Immature natural killer cell (primary cell): ENCODE measurements at regions not wholly inside any gene's neighbourhood (a gene's known extent, or its start where the extent isn't known, plus 50 kb on each side); places are given as distances from the start of the nearest gene placed in this dataset.

Source experiments
- DNase-seq, 3 donors: peaks; one replicate each; pipeline ENCODE4 v3.0.0; 2022; ENCODE audit warnings: mixed read lengths in 1 of 3
- H3K27ac Mint-ChIP-seq, 6 donors: one replicate each; pipeline ENCODE4 v1.8.0; 2020; ENCODE audit warnings: mixed read lengths in 6 of 6, mild to moderate bottlenecking in 5 of 6, inconsistent platforms in 4 of 6, moderate library complexity in 3 of 6
- H3K27me3 Mint-ChIP-seq, 3 donors: one replicate each; pipeline ENCODE4 v1.8.0; 2020 to 2021; ENCODE audit warnings: low read depth in 3 of 3, mild to moderate bottlenecking in 3 of 3, mixed read lengths in 3 of 3, moderate library complexity in 3 of 3, inconsistent platforms in 1 of 3
- H3K36me3 Mint-ChIP-seq, 3 donors: one replicate each; pipeline ENCODE4 v1.8.0; 2020; ENCODE audit warnings: mixed read lengths in 3 of 3, inconsistent platforms in 2 of 3, mild to moderate bottlenecking in 2 of 3
- H3K4me1 Mint-ChIP-seq, 2 donors: one replicate each; pipeline ENCODE4 v1.8.0; 2020; ENCODE audit warnings: inconsistent platforms in 2 of 2, mild to moderate bottlenecking in 2 of 2, mixed read lengths in 2 of 2, moderate library complexity in 1 of 2
- H3K4me3 Mint-ChIP-seq, 5 donors: one replicate each; pipeline ENCODE4 v1.8.0; 2020; ENCODE audit warnings: mild to moderate bottlenecking in 5 of 5, mixed read lengths in 5 of 5, inconsistent platforms in 3 of 5, moderate library complexity in 3 of 5
- H3K9me3 Mint-ChIP-seq, 6 donors: one replicate each; pipeline ENCODE4 v1.8.0; 2020; ENCODE audit warnings: mild to moderate bottlenecking in 6 of 6, mixed read lengths in 6 of 6, inconsistent platforms in 4 of 6, moderate library complexity in 3 of 6

DNA sequence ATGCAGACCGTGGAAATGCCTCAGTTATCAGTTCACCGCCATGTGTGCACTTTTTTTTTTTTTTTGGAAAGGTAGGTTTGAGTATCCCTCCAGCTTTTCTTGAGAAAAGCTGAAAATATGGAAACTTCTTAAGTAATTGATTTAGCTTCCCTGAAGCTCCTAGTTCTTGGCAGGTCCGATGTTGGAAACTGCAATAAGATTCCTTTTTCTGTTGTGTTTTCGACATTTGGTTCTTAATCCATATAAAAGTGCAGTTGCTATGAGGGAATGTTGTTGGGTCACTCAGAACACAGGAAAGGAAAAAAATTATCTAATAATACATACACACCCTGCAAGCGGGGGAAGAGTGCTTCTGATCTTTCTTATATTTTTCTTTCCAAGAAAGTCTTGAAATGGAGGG, 665.2 kb downstream of the INHBA start:
- H3K9me3 Mint-ChIP-seq: peaks cover 0 to 6% (median 4%) of the 10 kb centered on the region in 6 donors
- no peak overlapping the region for H3K4me3 Mint-ChIP-seq
- peaks cover 1 to 5% (median 3%) of the 10 kb centered on the region in 3 donors for H3K27me3 Mint-ChIP-seq
- DNase-seq: no peak
- no peak overlapping the region for H3K27ac Mint-ChIP-seq
- H3K4me1 Mint-ChIP-seq: no peaks in the 10 kb centered on the region
- H3K36me3 Mint-ChIP-seq: peaks cover 0 to 4% (median 0%) of the 10 kb centered on the region in 3 donors

GRCh38 chr7:41035794-41036193, 667.1 kb downstream of the INHBA start:
- peaks cover 4 to 12% (median 7%) of the 10 kb centered on the region in 6 donors for H3K9me3 Mint-ChIP-seq
- H3K4me1 Mint-ChIP-seq: no peaks in the 10 kb centered on the region
- DNase-seq: no peak
- no peak overlapping the region for H3K4me3 Mint-ChIP-seq
- no peak overlapping the region for H3K27ac Mint-ChIP-seq
- H3K36me3 Mint-ChIP-seq: peaks cover 0 to 4% (median 0%) of the 10 kb centered on the region in 3 donors
- H3K27me3 Mint-ChIP-seq: peaks cover 1 to 5% (median 3%) of the 10 kb centered on the region in 3 donors

GRCh38 chr7:41033500-41033899, 669.4 kb downstream of the INHBA start:
- no peak overlapping the region for H3K4me3 Mint-ChIP-seq
- no peak for DNase-seq
- H3K27ac Mint-ChIP-seq: no peak overlapping the region
- H3K36me3 Mint-ChIP-seq: peaks cover 0 to 4% (median 0%) of the 10 kb centered on the region in 3 donors
- H3K4me1 Mint-ChIP-seq: no peaks in the 10 kb centered on the region
- peaks cover 2 to 17% (median 8%) of the 10 kb centered on the region in 6 donors for H3K9me3 Mint-ChIP-seq
- H3K27me3 Mint-ChIP-seq: peaks cover 1 to 6% (median 3%) of the 10 kb centered on the region in 3 donors

DNA sequence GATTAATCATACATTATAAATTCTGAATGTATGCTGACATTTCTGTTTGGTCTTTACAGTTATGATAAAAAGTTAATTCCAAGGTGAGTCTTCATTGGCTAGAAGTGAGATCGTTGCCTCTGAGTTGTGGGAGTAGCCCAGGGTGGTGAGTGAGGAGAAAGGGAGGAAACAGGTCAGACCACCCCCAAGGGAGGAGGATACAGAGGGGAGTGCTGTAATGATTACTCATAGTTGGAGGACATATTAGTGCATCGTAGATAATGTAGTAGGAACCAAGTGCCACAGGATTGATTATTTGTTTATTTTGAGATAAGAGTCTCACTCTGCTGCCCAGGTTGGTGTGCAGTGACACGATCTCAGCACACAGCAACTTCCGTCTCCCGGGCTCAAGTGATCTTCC, 672.2 kb downstream of the INHBA start:
- no peaks in the 10 kb centered on the region for H3K36me3 Mint-ChIP-seq
- DNase-seq: no peak
- H3K4me3 Mint-ChIP-seq: no peak overlapping the region
- H3K27me3 Mint-ChIP-seq: peaks cover 0 to 5% (median 2%) of the 10 kb centered on the region in 3 donors
- H3K4me1 Mint-ChIP-seq: no peaks in the 10 kb centered on the region
- H3K9me3 Mint-ChIP-seq: peaks cover 0 to 13% (median 7%) of the 10 kb centered on the region in 6 donors
- no peak overlapping the region for H3K27ac Mint-ChIP-seq

DNA sequence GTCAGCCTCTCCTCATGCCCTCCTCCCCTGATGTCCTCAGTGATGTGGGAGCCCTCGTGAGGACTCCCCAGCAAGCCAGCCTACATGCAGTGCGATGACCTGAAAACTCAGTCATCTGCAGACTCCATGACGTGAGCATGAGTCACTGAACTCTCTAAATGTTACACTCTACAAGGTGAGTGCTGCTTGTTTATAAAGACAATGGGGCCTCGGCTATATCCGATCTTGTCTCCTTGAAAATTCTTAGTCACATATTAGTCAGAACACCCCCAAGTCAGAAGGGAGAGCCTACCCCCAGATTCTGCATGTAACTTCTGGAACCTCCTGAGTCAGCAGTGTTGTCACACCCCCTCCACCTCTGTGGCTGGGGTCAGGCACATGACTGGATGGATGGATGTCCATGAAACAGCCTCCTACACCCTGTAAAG, 673.8 kb downstream of the INHBA start:
- Mint-ChIP-seq H3K4me3 (no peak overlapping the region), H3K27ac (no peak overlapping the region), H3K36me3 (no peaks in the 10 kb centered on the region), H3K9me3 (peaks cover 0 to 16% (median 8%) of the 10 kb centered on the region in 6 donors), H3K27me3 (peaks cover 0 to 5% (median 2%) of the 10 kb centered on the region in 3 donors), H3K4me1 (no peaks in the 10 kb centered on the region)
- no peak for DNase-seq

GRCh38 chr7:41028580-41028979, 674.3 kb downstream of the INHBA start:
- H3K27me3 Mint-ChIP-seq: peaks cover 0 to 3% (median 2%) of the 10 kb centered on the region in 3 donors
- H3K27ac Mint-ChIP-seq: no peak overlapping the region
- H3K36me3 Mint-ChIP-seq: no peaks in the 10 kb centered on the region
- H3K4me3 Mint-ChIP-seq: no peak overlapping the region
- no peaks in the 10 kb centered on the region for H3K4me1 Mint-ChIP-seq
- DNase-seq: no peak
- H3K9me3 Mint-ChIP-seq: peaks cover 0 to 20% (median 8%) of the 10 kb centered on the region in 6 donors

- Mint-ChIP-seq H3K4me1 (no peaks in the 10 kb centered on the region), H3K27me3 (peaks cover 0 to 2% (median 1%) of the 10 kb centered on the region in 3 donors), H3K4me3 (no peak overlapping the region), H3K27ac (no peak overlapping the region), H3K36me3 (no peaks in the 10 kb centered on the region), H3K9me3 (peaks cover 0 to 20% (median 5%) of the 10 kb centered on the region in 6 donors)
- DNase-seq: no peak
These were observed 675.3 kb downstream of the INHBA start for GRCh38 chr7:41027428-41028115.

- peaks cover 0 to 3% (median 2%) of the 10 kb centered on the region in 3 donors for H3K27me3 Mint-ChIP-seq
- peaks cover 0 to 10% (median 0%) of the 10 kb centered on the region in 6 donors for H3K9me3 Mint-ChIP-seq
- H3K4me1 Mint-ChIP-seq: no peaks in the 10 kb centered on the region
- H3K4me3 Mint-ChIP-seq: no peak overlapping the region
- H3K36me3 Mint-ChIP-seq: no peaks in the 10 kb centered on the region
- no peak overlapping the region for H3K27ac Mint-ChIP-seq
- DNase-seq: no peak
These were observed 678.8 kb downstream of the INHBA start for GRCh38 chr7:41024126-41024525.

DNA sequence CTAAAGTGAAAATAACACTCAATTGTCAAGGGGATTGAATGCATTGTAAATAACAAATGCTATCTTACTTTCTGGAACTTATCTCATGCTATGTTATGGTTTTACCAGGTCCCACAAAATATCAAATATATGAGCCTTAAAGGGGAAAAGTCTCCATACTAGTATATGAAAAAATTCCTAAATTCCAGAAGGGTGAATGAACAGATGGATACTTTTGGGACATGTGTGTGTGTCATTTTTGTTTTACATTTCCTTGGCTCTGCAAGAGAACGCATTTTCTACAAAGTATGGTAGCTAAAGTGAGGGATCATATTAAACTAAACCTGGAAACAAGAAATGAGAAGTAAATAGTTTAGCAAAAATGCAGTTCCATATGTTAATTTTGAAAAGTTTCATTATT, 682.8 kb downstream of the INHBA start:
- peaks cover 0 to 2% (median 0%) of the 10 kb centered on the region in 3 donors for H3K27me3 Mint-ChIP-seq
- no peak overlapping the region for H3K4me3 Mint-ChIP-seq
- no peaks in the 10 kb centered on the region for H3K4me1 Mint-ChIP-seq
- DNase-seq: no peak
- peaks cover 0 to 15% (median 3%) of the 10 kb centered on the region in 6 donors for H3K9me3 Mint-ChIP-seq
- H3K36me3 Mint-ChIP-seq: no peaks in the 10 kb centered on the region
- no peak overlapping the region for H3K27ac Mint-ChIP-seq

- Mint-ChIP-seq H3K27me3 (peaks cover 0 to 2% (median 0%) of the 10 kb centered on the region in 3 donors), H3K27ac (no peak overlapping the region), H3K4me3 (no peak overlapping the region), H3K9me3 (peaks cover 4 to 23% (median 8%) of the 10 kb centered on the region in 6 donors), H3K36me3 (peaks cover 0 to 4% (median 0%) of the 10 kb centered on the region in 3 donors), H3K4me1 (no peaks in the 10 kb centered on the region)
- no peak for DNase-seq
These were observed 689.8 kb downstream of the INHBA start for GRCh38 chr7:41013117-41013516.

GRCh38 chr7:41012041-41012440, 690.8 kb downstream of the INHBA start:
- Mint-ChIP-seq H3K27ac (no peak overlapping the region), H3K4me1 (no peaks in the 10 kb centered on the region), H3K27me3 (peaks cover 0 to 2% (median 0%) of the 10 kb centered on the region in 3 donors), H3K4me3 (no peak overlapping the region), H3K36me3 (peaks cover 0 to 4% (median 0%) of the 10 kb centered on the region in 3 donors), H3K9me3 (peaks cover 0 to 23% (median 8%) of the 10 kb centered on the region in 6 donors)
- DNase-seq: no peak

DNA sequence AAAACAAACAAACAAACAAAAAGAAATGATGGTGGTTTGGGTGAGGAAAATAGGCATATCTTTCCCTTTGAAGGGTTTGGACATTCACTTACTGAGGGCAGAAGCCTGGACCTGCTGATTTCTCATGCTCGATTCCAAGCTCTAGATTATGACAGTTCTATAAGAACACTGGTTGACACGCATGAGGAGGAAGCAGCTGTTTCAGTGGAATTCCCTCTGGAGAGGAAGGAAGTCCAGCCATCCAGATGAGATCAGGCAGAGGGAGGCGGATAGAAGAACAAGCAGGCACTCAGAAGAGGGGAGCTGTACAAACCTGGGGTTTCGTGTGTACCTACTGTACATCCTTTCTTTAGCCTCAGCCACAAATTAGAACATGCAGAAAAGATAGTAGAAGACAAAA, 691.9 kb downstream of the INHBA start:
- peaks cover 0 to 4% (median 0%) of the 10 kb centered on the region in 3 donors for H3K36me3 Mint-ChIP-seq
- H3K27ac Mint-ChIP-seq: no peak overlapping the region
- no peak overlapping the region for H3K4me3 Mint-ChIP-seq
- no peak for DNase-seq
- no peaks in the 10 kb centered on the region for H3K4me1 Mint-ChIP-seq
- H3K27me3 Mint-ChIP-seq: peaks cover 0 to 2% (median 0%) of the 10 kb centered on the region in 3 donors
- H3K9me3 Mint-ChIP-seq: peaks cover 0 to 18% (median 7%) of the 10 kb centered on the region in 6 donors

- Mint-ChIP-seq H3K4me3 (no peak overlapping the region), H3K9me3 (peaks cover 0 to 18% (median 7%) of the 10 kb centered on the region in 6 donors), H3K36me3 (peaks cover 0 to 4% (median 0%) of the 10 kb centered on the region in 3 donors), H3K4me1 (no peaks in the 10 kb centered on the region), H3K27ac (no peak overlapping the region), H3K27me3 (peaks cover 0 to 2% (median 0%) of the 10 kb centered on the region in 3 donors)
- DNase-seq: no peak
These were observed 692.5 kb downstream of the INHBA start for GRCh38 chr7:41010418-41010817.

DNA sequence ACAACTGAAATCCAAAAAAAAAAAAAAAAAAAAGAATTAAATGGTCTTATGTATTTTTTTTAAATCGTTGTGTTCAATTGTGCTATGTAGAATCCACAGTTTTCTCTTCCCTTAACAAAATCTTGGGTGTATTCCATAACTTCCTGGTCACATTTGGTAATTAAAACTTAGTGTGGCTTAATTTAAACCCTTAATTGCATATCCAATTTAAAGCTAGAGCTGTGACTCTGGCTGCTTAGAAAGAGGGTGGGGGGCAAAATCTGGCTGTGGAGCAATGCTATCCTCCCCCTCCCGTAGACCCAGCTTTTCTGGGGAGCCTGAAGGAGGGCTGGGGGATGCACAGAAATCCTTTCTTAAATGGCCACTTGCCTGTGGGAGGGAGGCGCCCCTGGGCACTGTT, 695.1 kb downstream of the INHBA start:
- Mint-ChIP-seq H3K4me3 (no peak overlapping the region), H3K4me1 (no peaks in the 10 kb centered on the region), H3K27me3 (peaks cover 0 to 2% (median 0%) of the 10 kb centered on the region in 3 donors), H3K27ac (no peak overlapping the region), H3K9me3 (peaks cover 0 to 18% (median 8%) of the 10 kb centered on the region in 6 donors), H3K36me3 (peaks cover 0 to 4% (median 0%) of the 10 kb centered on the region in 3 donors)
- DNase-seq: no peak
